HEK293 (cell line): ENCODE measurements at regions not wholly inside any gene's neighbourhood (a gene's known extent, or its start where the extent isn't known, plus 50 kb on each side); places are given as distances from the start of the nearest gene placed in this dataset.

Experiments
- CTCF ChIA-PET: fragments of 350-600 bp; formaldehyde crosslinking; extraction: SDS; loops from one replicate; lab custom pipeline; 2021; ENCODE audit warnings: antibody characterized with exemption; lab: Yijun Ruan, JAX
- POLR2A ChIA-PET: fragments of 300-600 bp; formaldehyde crosslinking; extraction: SDS; loops from one replicate; lab custom pipeline; 2020; ENCODE audit warnings: antibody characterized with exemption, inconsistent platforms; lab: Yijun Ruan, JAX
- H3K27ac ChIP-seq: fragments of 200-500 bp; sonication (Bioruptor generic); 2 replicates; pipeline ENCODE4 v1.5.1; 2014; ENCODE audit warnings: low read depth, low read length, control low read depth, inconsistent platforms; ENCODE audit errors: extremely low read depth
- H3K36me3 ChIP-seq, 2 experiments: fragments of 200-500 bp in 1 of 2; sonication (Bioruptor generic) in 1 of 2; 1 replicate in 1 of 2; 2 replicates in 1 of 2; pipeline ENCODE4 v1.5.1; 2014 to 2017; ENCODE audit warnings: inconsistent platforms in 2 of 2, low read length in 2 of 2; ENCODE audit not compliant: control insufficient read depth in 2 of 2, insufficient read depth in 1 of 2
- H3K4me1 ChIP-seq: fragments of 200-500 bp; sonication (Bioruptor generic); 2 replicates; pipeline ENCODE4 v1.5.1; 2014; ENCODE audit warnings: mild to moderate bottlenecking, low read length, inconsistent platforms; ENCODE audit not compliant: control insufficient read depth, insufficient read depth
- H3K4me3 ChIP-seq: 2 replicates; pipeline ENCODE4 v1.5.1; 2011; ENCODE audit warnings: low read depth, mild to moderate bottlenecking, control low read depth, low read length, moderate library complexity
- H3K9me3 ChIP-seq: fragments of 200-500 bp; sonication (Bioruptor generic); 2 replicates; pipeline ENCODE4 v1.5.1; 2014; ENCODE audit warnings: low read depth, low read length, inconsistent platforms; ENCODE audit not compliant: control insufficient read depth, insufficient read depth
- GLI2 ChIP-seq: fragments of 450-650 bp; formaldehyde crosslinking; IDR thresholded peaks from 2 replicates; pipeline ENCODE4; 2017; ENCODE audit warnings: missing biosample characterization, missing genetic modification characterization, low read depth, borderline replicate concordance
- HOXC10 ChIP-seq: sonication (generic); formaldehyde crosslinking; IDR thresholded peaks from 2 replicates; pipeline ENCODE4 v1.8.1; 2023; ENCODE audit warnings: mild to moderate bottlenecking, missing genetic modification reagents
- INSM2 ChIP-seq: fragments of 450-650 bp; formaldehyde crosslinking; IDR thresholded peaks from 2 replicates; pipeline ENCODE4 v1.5.1; 2016; ENCODE audit warnings: missing biosample characterization, missing genetic modification characterization
- KLF16 ChIP-seq: fragments of 450-650 bp; formaldehyde crosslinking; IDR thresholded peaks from 2 replicates; pipeline ENCODE4 v1.5.1; 2017; ENCODE audit warnings: missing biosample characterization, missing genetic modification characterization
- MEIS1 ChIP-seq: sonication (generic); formaldehyde crosslinking; IDR thresholded peaks from 2 replicates; pipeline ENCODE4 v1.8.1; 2022; ENCODE audit warnings: missing genetic modification reagents, mild to moderate bottlenecking, borderline replicate concordance
- PRDM1 ChIP-seq: fragments of 450-650 bp; formaldehyde crosslinking; IDR thresholded peaks from 2 replicates; pipeline ENCODE4; 2016; ENCODE audit warnings: missing biosample characterization, missing genetic modification characterization
- RBAK ChIP-seq: fragments of 450-650 bp; formaldehyde crosslinking; IDR thresholded peaks from 2 replicates; pipeline ENCODE4 v1.5.1; 2016; ENCODE audit warnings: missing biosample characterization, missing genetic modification characterization
- REST ChIP-seq: fragments of 450-650 bp; formaldehyde crosslinking; IDR thresholded peaks from 2 replicates; pipeline ENCODE4 v1.5.1; 2016; ENCODE audit warnings: missing biosample characterization, missing genetic modification characterization
- SP2 ChIP-seq: fragments of 450-650 bp; formaldehyde crosslinking; IDR thresholded peaks from 2 replicates; pipeline ENCODE4 v1.5.1; 2016; ENCODE audit warnings: missing biosample characterization, missing genetic modification characterization
- TRIM28 ChIP-seq: IDR thresholded peaks from 2 replicates; pipeline ENCODE4 v1.6.1; 2011; ENCODE audit warnings: low read length, control low read depth, borderline replicate concordance
- ZBTB48 ChIP-seq: fragments of 450-650 bp; formaldehyde crosslinking; IDR thresholded peaks from 2 replicates; pipeline ENCODE4 v1.5.1; 2016; ENCODE audit warnings: missing biosample characterization, missing genetic modification characterization
- ZFP41 ChIP-seq: fragments of 450-650 bp; formaldehyde crosslinking; IDR thresholded peaks from 2 replicates; pipeline ENCODE4 v1.5.1; 2016; ENCODE audit warnings: missing biosample characterization, missing genetic modification characterization, borderline replicate concordance
- ZFP69B ChIP-seq: fragments of 450-650 bp; formaldehyde crosslinking; IDR thresholded peaks from 2 replicates; pipeline ENCODE4 v1.5.1; 2016; ENCODE audit warnings: missing biosample characterization, missing genetic modification characterization
- ZNF146 ChIP-seq: fragments of 450-650 bp; formaldehyde crosslinking; IDR thresholded peaks from 2 replicates; pipeline ENCODE4 v1.5.1; 2016; ENCODE audit warnings: missing biosample characterization, missing genetic modification characterization
- ZNF202 ChIP-seq: fragments of 450-650 bp; formaldehyde crosslinking; IDR thresholded peaks from 2 replicates; pipeline ENCODE4 v1.5.1; 2016; ENCODE audit warnings: missing biosample characterization, missing genetic modification characterization, borderline replicate concordance
- ZNF335 ChIP-seq: fragments of 450-650 bp; formaldehyde crosslinking; conservative IDR thresholded peaks from 2 replicates; pipeline ENCODE4 v1.5.1; 2016; ENCODE audit warnings: missing biosample characterization, missing genetic modification characterization
- ZNF514 ChIP-seq: fragments of 450-650 bp; formaldehyde crosslinking; IDR thresholded peaks from 2 replicates; pipeline ENCODE4 v1.5.1; 2016; ENCODE audit warnings: missing biosample characterization, missing genetic modification characterization
- ZNF548 ChIP-seq: fragments of 450-650 bp; formaldehyde crosslinking; IDR thresholded peaks from 2 replicates; pipeline ENCODE4 v1.5.1; 2016; ENCODE audit warnings: missing biosample characterization, missing genetic modification characterization
- ZNF571 ChIP-seq: fragments of 450-650 bp; formaldehyde crosslinking; IDR thresholded peaks from 2 replicates; pipeline ENCODE4 v1.5.0; 2017; ENCODE audit warnings: missing biosample characterization, missing genetic modification characterization
- ZNF596 ChIP-seq: fragments of 450-650 bp; IDR thresholded peaks from 2 replicates; pipeline ENCODE4 v1.5.0; 2018; ENCODE audit warnings: missing biosample characterization, mild to moderate bottlenecking, missing genetic modification characterization, moderate library complexity
- ZNF747 ChIP-seq: fragments of 450-650 bp; formaldehyde crosslinking; IDR thresholded peaks from 2 replicates; pipeline ENCODE4 v1.5.1; 2016; ENCODE audit warnings: missing biosample characterization, missing genetic modification characterization
- TF ChIP-seq, protein P1 (sequence below): fragments of 450-650 bp; formaldehyde crosslinking; IDR thresholded peaks from 2 replicates; pipeline ENCODE4 v1.5.1; 2016; ENCODE audit warnings: missing biosample characterization, missing genetic modification characterization
- TF ChIP-seq, protein P2 (sequence below): fragments of 450-650 bp; formaldehyde crosslinking; IDR thresholded peaks from 2 replicates; pipeline ENCODE4 v1.5.1; 2016; ENCODE audit warnings: missing biosample characterization, missing genetic modification characterization

GRCh38 chr13:37944081-37944868 is 74.7 kb upstream of the TRPC4 start (continued):
- TF ChIP-seq KLF16 (tag by site-specific recombination): no peak
- TF ChIP-seq, all 188 proteins: peak for 0

DNA sequence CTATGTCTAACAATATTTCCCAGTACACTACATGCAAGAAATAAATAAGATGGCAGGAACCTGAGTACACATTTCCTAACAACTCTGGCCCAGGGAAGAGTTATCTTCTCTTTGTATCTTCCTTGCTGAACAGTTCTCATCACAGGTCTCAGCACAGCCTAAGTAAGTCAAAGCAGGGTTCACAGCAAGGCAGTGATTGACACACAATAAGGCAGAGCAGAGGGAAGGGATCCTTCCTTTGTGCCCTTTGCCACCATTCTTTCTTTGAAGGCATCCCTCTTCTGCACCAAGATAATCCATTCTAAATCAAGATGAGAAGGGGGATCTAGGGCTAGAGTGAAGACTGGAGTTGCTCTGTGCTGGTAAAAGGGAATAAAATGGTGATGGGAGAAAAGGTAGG is 73.4 kb upstream of the TRPC4 start:
- ChIA-PET CTCF (no interaction called here), POLR2A (no interaction called here)
- Histone ChIP-seq H3K27ac (no peak overlapping the region), H3K4me1 (no peaks in the 10 kb centered on the region), H3K9me3 (no peaks in the 10 kb centered on the region), H3K36me3 (no peaks in the 10 kb centered on the region), H3K4me3 (no peak overlapping the region)
- TF ChIP-seq HOXC10 (CRISPR knock-in tag) (no peak), ZNF548 (tag by site-specific recombination) (no peak), RBAK (no peak), ZBTB48 (no peak), ZNF146 (tag by site-specific recombination) (no peak), ZNF596 (no peak), REST (no peak), ZNF514 (tag by site-specific recombination) (no peak), ZFP41 (no peak), ZNF747 (tag by site-specific recombination) (no peak), MEIS1 (CRISPR knock-in tag) (no peak), ZNF571 (tag by site-specific recombination) (no peak)
- TF ChIP-seq, protein P1, sequence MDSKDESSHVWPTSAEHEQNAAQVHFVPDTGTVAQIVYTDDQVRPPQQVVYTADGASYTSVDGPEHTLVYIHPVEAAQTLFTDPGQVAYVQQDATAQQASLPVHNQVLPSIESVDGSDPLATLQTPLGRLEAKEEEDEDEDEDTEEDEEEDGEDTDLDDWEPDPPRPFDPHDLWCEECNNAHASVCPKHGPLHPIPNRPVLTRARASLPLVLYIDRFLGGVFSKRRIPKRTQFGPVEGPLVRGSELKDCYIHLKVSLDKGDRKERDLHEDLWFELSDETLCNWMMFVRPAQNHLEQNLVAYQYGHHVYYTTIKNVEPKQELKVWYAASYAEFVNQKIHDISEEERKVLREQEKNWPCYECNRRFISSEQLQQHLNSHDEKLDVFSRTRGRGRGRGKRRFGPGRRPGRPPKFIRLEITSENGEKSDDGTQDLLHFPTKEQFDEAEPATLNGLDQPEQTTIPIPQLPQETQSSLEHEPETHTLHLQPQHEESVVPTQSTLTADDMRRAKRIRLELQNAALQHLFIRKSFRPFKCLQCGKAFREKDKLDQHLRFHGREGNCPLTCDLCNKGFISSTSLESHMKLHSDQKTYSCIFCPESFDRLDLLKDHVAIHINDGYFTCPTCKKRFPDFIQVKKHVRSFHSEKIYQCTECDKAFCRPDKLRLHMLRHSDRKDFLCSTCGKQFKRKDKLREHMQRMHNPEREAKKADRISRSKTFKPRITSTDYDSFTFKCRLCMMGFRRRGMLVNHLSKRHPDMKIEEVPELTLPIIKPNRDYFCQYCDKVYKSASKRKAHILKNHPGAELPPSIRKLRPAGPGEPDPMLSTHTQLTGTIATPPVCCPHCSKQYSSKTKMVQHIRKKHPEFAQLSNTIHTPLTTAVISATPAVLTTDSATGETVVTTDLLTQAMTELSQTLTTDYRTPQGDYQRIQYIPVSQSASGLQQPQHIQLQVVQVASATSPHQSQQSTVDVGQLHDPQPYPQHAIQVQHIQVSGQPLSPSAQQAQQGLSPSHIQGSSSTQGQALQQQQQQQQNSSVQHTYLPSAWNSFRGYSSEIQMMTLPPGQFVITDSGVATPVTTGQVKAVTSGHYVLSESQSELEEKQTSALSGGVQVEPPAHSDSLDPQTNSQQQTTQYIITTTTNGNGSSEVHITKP: no peak

DNA sequence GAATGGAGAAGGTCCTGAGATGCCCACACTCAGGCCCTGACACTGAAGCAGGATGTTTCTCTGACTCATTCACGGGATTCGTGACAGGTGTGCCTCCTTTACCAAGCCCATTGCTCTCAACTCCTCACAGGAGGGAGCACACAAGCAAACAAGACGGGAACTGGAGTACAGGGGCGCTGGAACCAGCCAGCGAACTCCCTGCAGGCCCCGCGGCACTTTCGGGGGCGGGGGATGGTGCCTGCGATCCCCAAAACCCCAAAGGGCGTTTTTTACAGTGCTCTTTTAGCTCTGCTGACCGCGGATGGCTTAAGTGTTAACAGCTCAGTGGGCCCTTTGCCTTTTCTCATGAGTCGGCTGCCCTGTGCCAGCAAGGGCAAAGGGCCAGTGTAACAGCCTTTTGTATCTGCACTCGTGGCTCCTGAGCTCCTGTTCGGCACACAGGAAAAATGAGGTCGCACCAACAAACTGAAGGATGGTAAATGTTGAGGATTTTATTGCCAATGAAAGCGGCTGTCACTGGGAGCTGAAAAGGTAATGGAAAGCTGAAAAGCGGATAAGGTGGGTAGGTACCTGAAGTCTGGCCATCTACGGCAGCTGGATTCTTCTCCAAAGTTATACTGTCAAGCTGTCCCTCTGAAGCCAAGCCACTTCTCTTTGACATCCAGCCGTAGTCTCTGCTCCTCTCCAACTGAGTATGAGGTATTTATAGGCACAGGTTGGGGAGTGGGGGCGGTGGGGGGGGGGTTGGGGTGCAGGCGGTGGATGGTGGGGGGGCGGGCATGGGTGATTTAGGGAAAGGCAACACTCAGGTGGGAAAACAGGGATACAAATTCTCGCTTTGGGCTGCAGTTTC is 65.0 kb upstream of the TRPC4 start:
- Histone ChIP-seq H3K9me3 (no peaks in the 10 kb centered on the region), H3K4me3 (no peak overlapping the region), H3K4me1 (no peaks in the 10 kb centered on the region), H3K27ac (no peak overlapping the region), H3K36me3 (no peaks in the 10 kb centered on the region)
- ChIA-PET POLR2A (no interaction called here), CTCF (no interaction called here)
- TF ChIP-seq GLI2 (no peak), TRIM28 (no peak), ZNF202 (tag by site-specific recombination) (no peak), INSM2 (tag by site-specific recombination) (no peak), PRDM1 (tag by site-specific recombination) (no peak), ZNF335 (tag by site-specific recombination) (no peak), SP2 (tag by site-specific recombination) (no peak), ZFP69B (no peak)
- TF ChIP-seq, protein P2, sequence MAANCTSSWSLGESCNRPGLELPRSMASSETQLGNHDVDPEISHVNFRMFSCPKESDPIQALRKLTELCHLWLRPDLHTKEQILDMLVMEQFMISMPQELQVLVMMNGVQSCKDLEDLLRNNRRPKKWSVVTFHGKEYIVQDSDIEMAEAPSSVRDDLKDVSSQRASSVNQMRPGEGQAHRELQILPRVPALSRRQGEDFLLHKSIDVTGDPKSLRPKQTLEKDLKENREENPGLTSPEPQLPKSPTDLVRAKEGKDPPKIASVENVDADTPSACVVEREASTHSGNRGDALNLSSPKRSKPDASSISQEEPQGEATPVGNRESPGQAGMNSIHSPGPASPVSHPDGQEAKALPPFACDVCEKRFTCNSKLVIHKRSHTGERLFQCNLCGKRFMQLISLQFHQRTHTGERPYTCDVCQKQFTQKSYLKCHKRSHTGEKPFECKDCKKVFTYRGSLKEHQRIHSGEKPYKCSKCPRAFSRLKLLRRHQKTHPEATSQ (tag by site-specific recombination): no peak
